ENCODE measurements at regions not wholly inside any gene's neighbourhood (a gene's known extent, or its start where the extent isn't known, plus 50 kb on each side); places are given as distances from the start of the nearest gene placed in this dataset.

DNA sequence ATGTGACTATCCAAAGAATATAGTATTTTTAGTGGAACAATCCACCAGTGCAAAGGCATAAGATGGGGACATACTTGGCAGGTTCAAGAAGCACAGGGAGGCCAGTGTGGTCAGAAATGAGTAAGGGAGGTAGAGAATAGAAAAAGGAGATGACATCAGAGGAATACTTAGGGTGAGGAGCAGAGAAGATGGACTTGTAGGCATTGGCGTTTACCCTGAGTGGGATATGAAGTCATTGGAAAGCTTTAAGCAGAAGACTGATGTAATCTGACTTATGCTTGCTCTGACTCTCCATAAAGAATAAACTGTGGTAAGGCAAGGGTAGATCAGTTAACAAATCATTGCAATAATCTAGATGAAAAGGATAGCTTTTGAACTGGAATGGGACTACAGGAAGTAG lies 228.7 kb downstream of the GJA1 start:
- TF ChIP-seq SIX5 (IDR thresholded peaks at IDR 0.05; ENCODE audit: borderline replicate concordance in 1 of 2, insufficient read depth in 1 of 2, low read depth in 1 of 2, low read length in 2 of 2) = no peak
- TF ChIP-seq TAF1 (IDR thresholded peaks at IDR 0.05; ENCODE audit: control insufficient read depth, extremely low read depth, insufficient read depth, low read length, severe bottlenecking) = no peak
- no peak for TF ChIP-seq GABPB1 (CRISPR knock-in tag; IDR thresholded peaks at IDR 0.05)
- TF ChIP-seq ZKSCAN8 (CRISPR knock-in tag; IDR thresholded peaks at IDR 0.05) = no peak
- no peak for TF ChIP-seq BHLHE40 (IDR thresholded peaks at IDR 0.05; ENCODE audit: low read length)
- TF ChIP-seq, protein P1, sequence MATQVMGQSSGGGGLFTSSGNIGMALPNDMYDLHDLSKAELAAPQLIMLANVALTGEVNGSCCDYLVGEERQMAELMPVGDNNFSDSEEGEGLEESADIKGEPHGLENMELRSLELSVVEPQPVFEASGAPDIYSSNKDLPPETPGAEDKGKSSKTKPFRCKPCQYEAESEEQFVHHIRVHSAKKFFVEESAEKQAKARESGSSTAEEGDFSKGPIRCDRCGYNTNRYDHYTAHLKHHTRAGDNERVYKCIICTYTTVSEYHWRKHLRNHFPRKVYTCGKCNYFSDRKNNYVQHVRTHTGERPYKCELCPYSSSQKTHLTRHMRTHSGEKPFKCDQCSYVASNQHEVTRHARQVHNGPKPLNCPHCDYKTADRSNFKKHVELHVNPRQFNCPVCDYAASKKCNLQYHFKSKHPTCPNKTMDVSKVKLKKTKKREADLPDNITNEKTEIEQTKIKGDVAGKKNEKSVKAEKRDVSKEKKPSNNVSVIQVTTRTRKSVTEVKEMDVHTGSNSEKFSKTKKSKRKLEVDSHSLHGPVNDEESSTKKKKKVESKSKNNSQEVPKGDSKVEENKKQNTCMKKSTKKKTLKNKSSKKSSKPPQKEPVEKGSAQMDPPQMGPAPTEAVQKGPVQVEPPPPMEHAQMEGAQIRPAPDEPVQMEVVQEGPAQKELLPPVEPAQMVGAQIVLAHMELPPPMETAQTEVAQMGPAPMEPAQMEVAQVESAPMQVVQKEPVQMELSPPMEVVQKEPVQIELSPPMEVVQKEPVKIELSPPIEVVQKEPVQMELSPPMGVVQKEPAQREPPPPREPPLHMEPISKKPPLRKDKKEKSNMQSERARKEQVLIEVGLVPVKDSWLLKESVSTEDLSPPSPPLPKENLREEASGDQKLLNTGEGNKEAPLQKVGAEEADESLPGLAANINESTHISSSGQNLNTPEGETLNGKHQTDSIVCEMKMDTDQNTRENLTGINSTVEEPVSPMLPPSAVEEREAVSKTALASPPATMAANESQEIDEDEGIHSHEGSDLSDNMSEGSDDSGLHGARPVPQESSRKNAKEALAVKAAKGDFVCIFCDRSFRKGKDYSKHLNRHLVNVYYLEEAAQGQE (IDR thresholded peaks at IDR 0.05; ENCODE audit: borderline replicate concordance) = no peak
- TF ChIP-seq, protein P1 (CRISPR knock-in tag; IDR thresholded peaks at IDR 0.05; ENCODE audit: low read depth) = no peak
- TF ChIP-seq ZNF253 (CRISPR knock-in tag; conservative IDR thresholded peaks at IDR 0.05) = no peak
- no peak for TF ChIP-seq XRCC5 (IDR thresholded peaks at IDR 0.05; ENCODE audit: low read depth, low read length)

Measured in K562 (cell line).